ENCODE measurements at regions not wholly inside any gene's neighbourhood (a gene's known extent, or its start where the extent isn't known, plus 50 kb on each side); places are given as distances from the start of the nearest gene placed in this dataset.

- no peak for TF ChIP-seq CTCF (IDR thresholded peaks at IDR 0.05; ENCODE audit: control extremely low read depth, extremely low read depth, low read depth, missing control alignments)
- ChIA-PET CTCF (interaction anchor here (0.8 kb wide), 1 partner anchor 17 kb away, joined by 5 read pairs; no protein-coding TSS in a partner anchor), POLR2A (no interaction called here)
- no peak for DNase-seq (ENCODE audit: extremely low spot score)
These were observed 214.8 kb downstream of the NDFIP2 start for GRCh38 chr13:79695754-79696153.

GRCh38 chr13:79692846-79693245 is 211.9 kb downstream of the NDFIP2 start:
- no peak for DNase-seq (ENCODE audit: extremely low spot score)
- CTCF ChIA-PET: interaction anchor here (3.3 kb wide), 1 partner anchor 13 kb away, joined by 19 read pairs; no protein-coding TSS in a partner anchor
- POLR2A ChIA-PET: no interaction called here
- no peak for TF ChIP-seq CTCF (IDR thresholded peaks at IDR 0.05; ENCODE audit: control extremely low read depth, extremely low read depth, low read depth, missing control alignments)

GRCh38 chr13:79691826-79692225 is 210.9 kb downstream of the NDFIP2 start:
- CTCF ChIA-PET: interaction anchor here (3.3 kb wide), 1 partner anchor 12 kb away, joined by 19 read pairs; no protein-coding TSS in a partner anchor
- POLR2A ChIA-PET: no interaction called here
- DNase-seq (ENCODE audit: extremely low spot score): no peak
- TF ChIP-seq CTCF (IDR thresholded peaks at IDR 0.05; ENCODE audit: control extremely low read depth, extremely low read depth, low read depth, missing control alignments): no peak

- POLR2A ChIA-PET: no interaction called here
- DNase-seq (ENCODE audit: extremely low spot score): no peak
- CTCF ChIA-PET: interaction anchor here (1.0 to 2.0 kb wide), 2 partner anchors 9 to 13 kb away, joined by 3 to 12 read pairs; no protein-coding TSS in a partner anchor
- no peak for TF ChIP-seq CTCF (IDR thresholded peaks at IDR 0.05; ENCODE audit: control extremely low read depth, extremely low read depth, low read depth, missing control alignments)
These were observed 207.8 kb downstream of the NDFIP2 start for GRCh38 chr13:79688741-79689140.

GRCh38 chr13:79686441-79686840 is 205.5 kb downstream of the NDFIP2 start:
- POLR2A ChIA-PET: no interaction called here
- CTCF ChIA-PET: no interaction called here
- TF ChIP-seq CTCF (IDR thresholded peaks at IDR 0.05; ENCODE audit: control extremely low read depth, extremely low read depth, low read depth, missing control alignments): no peak
- DNase-seq (ENCODE audit: extremely low spot score): no peak

GRCh38 chr13:79684371-79684770 is 203.4 kb downstream of the NDFIP2 start:
- TF ChIP-seq CTCF (IDR thresholded peaks at IDR 0.05; ENCODE audit: control extremely low read depth, extremely low read depth, low read depth, missing control alignments): no peak
- DNase-seq (ENCODE audit: extremely low spot score): no peak
- CTCF ChIA-PET: interaction anchor here (1.1 kb wide), 1 partner anchor 1333 kb away, joined by 3 read pairs; no protein-coding TSS in a partner anchor

GRCh38 chr13:79682164-79682563 is 201.2 kb downstream of the NDFIP2 start:
- ChIA-PET CTCF (no interaction called here), POLR2A (no interaction called here)
- DNase-seq (ENCODE audit: extremely low spot score): no peak
- TF ChIP-seq CTCF (IDR thresholded peaks at IDR 0.05; ENCODE audit: control extremely low read depth, extremely low read depth, low read depth, missing control alignments): no peak

More at GRCh38 chr13:79684371-79684770, 203.4 kb downstream of the NDFIP2 start:
- POLR2A ChIA-PET: no interaction called here
